ENCODE measurements at regions not wholly inside any gene's neighbourhood (a gene's known extent, or its start where the extent isn't known, plus 50 kb on each side); places are given as distances from the start of the nearest gene placed in this dataset.

GRCh38 chr5:56329652-56330051 is 96.5 kb upstream of the ANKRD55 start:
- H3K9me3 Mint-ChIP-seq, result no peaks in the 10 kb centered on the region
- H3K27ac Mint-ChIP-seq, result peak overlapping the region; percentile 89
- no peak for TF ChIP-seq CTCF (IDR thresholded peaks at IDR 0.05)
- no peaks in the 10 kb centered on the region for H3K27me3 Mint-ChIP-seq
- ChIA-PET CTCF (no interaction called here), POLR2A (interaction anchor here (0.6 to 4.0 kb wide), 9 partner anchors 12 to 580 kb away, joined by 3 to 28 read pairs (median 5); partner anchors contain the start of gene MAP3K1)
- no peak for ATAC-seq (ENCODE audit: low read depth)
- peak overlapping the region; percentile 25 for H3K4me3 Mint-ChIP-seq
- peaks cover 60% of the 10 kb centered on the region for H3K4me1 Mint-ChIP-seq
- DNase-seq, result no peak
- peaks cover 4% of the 10 kb centered on the region for H3K36me3 Mint-ChIP-seq (ENCODE audit: low read depth)
- intact Hi-C loops (cut with micrococcal nuclease), result loop anchor here (1.0 to 5.0 kb wide), 6 partner anchors 11 to 487 kb away; no protein-coding TSS in a partner anchor

GRCh38 chr5:56328753-56329560 is 95.8 kb upstream of the ANKRD55 start:
- POLR2A ChIA-PET, result interaction anchor here (0.6 to 4.0 kb wide), 12 partner anchors 11 to 581 kb away, joined by 3 to 28 read pairs (median 3); no protein-coding TSS in a partner anchor
- ATAC-seq (ENCODE audit: low read depth) (peak; percentile 80), DNase-seq (no peak)
- H3K27ac Mint-ChIP-seq, result peak overlapping the region; percentile 89
- H3K4me3 Mint-ChIP-seq, result peak overlapping the region; percentile 52
- peaks cover 59% of the 10 kb centered on the region for H3K4me1 Mint-ChIP-seq
- peaks cover 3% of the 10 kb centered on the region for H3K36me3 Mint-ChIP-seq (ENCODE audit: low read depth)
- intact Hi-C loops (cut with micrococcal nuclease), result loop anchor here (1.0 to 5.0 kb wide), 6 partner anchors 11 to 488 kb away; no protein-coding TSS in a partner anchor
- no peaks in the 10 kb centered on the region for H3K9me3 Mint-ChIP-seq
- CTCF ChIA-PET, result interaction anchor here (1.0 kb wide), 1 partner anchor 499 kb away, joined by 3 read pairs; no protein-coding TSS in a partner anchor
- no peaks in the 10 kb centered on the region for H3K27me3 Mint-ChIP-seq
- no peak for TF ChIP-seq CTCF (IDR thresholded peaks at IDR 0.05)

- no peaks in the 10 kb centered on the region for H3K36me3 Mint-ChIP-seq (ENCODE audit: low read depth)
Observed at GRCh38 chr5:56327809-56328208, 94.7 kb upstream of the ANKRD55 start.

GRCh38 chr5:56326770-56327169 is 93.6 kb upstream of the ANKRD55 start:
- H3K36me3 Mint-ChIP-seq (ENCODE audit: low read depth), result no peaks in the 10 kb centered on the region
- peak overlapping the region; percentile 26 for H3K27ac Mint-ChIP-seq
- POLR2A ChIA-PET, result interaction anchor here (4.0 kb wide), 1 partner anchor 9 kb away, joined by 28 read pairs; no protein-coding TSS in a partner anchor
- DNase-seq (no peak), ATAC-seq (ENCODE audit: low read depth) (no peak)
- CTCF ChIA-PET, result interaction anchor here (1.3 kb wide), 1 partner anchor 56 kb away, joined by 4 read pairs; no protein-coding TSS in a partner anchor
- intact Hi-C loops (cut with micrococcal nuclease), result loop anchor here (5.0 kb wide), 2 partner anchors 241 to 346 kb away; no protein-coding TSS in a partner anchor
- no peaks in the 10 kb centered on the region for H3K27me3 Mint-ChIP-seq
- H3K4me3 Mint-ChIP-seq, result peak overlapping the region; percentile 32
- no peaks in the 10 kb centered on the region for H3K9me3 Mint-ChIP-seq
- no peak for TF ChIP-seq CTCF (IDR thresholded peaks at IDR 0.05)
- H3K4me1 Mint-ChIP-seq, result peaks cover 53% of the 10 kb centered on the region

More at GRCh38 chr5:56327809-56328208, 94.7 kb upstream of the ANKRD55 start:
- Mint-ChIP-seq H3K27me3 (no peaks in the 10 kb centered on the region), H3K27ac (peak overlapping the region; percentile 75), H3K4me1 (peaks cover 56% of the 10 kb centered on the region), H3K9me3 (no peaks in the 10 kb centered on the region), H3K4me3 (peak overlapping the region; percentile 26)
- ATAC-seq (ENCODE audit: low read depth), result peak; percentile 45
- no peak for TF ChIP-seq CTCF (IDR thresholded peaks at IDR 0.05)
- DNase-seq, result no peak
- intact Hi-C loops (cut with micrococcal nuclease), result loop anchor here (2.0 to 5.0 kb wide), 5 partner anchors 85 to 489 kb away; no protein-coding TSS in a partner anchor
- ChIA-PET CTCF (interaction anchor here (1.1 kb wide), 1 partner anchor 17 kb away, joined by 3 read pairs; no protein-coding TSS in a partner anchor), POLR2A (interaction anchor here (0.7 to 4.0 kb wide), 6 partner anchors 10 to 489 kb away, joined by 3 to 28 read pairs (median 5); no protein-coding TSS in a partner anchor)

All from activated B cell treated with CpG ODN at 0.5 μM for 24 hours (primary cell).